Activated CD8-positive, alpha-beta memory T cell treated with anti-CD3 and anti-CD28 coated beads, Interleukin-2, amount 50 U/mL, for 1 hour (primary cell): ENCODE measurements at regions not wholly inside any gene's neighbourhood (a gene's known extent, or its start where the extent isn't known, plus 50 kb on each side); places are given as distances from the start of the nearest gene placed in this dataset.

Experiments used
- DNase-seq: peaks from one replicate; pipeline ENCODE4 v3.0.0-alpha.2; 2020; ENCODE audit errors: extremely low read depth

DNA sequence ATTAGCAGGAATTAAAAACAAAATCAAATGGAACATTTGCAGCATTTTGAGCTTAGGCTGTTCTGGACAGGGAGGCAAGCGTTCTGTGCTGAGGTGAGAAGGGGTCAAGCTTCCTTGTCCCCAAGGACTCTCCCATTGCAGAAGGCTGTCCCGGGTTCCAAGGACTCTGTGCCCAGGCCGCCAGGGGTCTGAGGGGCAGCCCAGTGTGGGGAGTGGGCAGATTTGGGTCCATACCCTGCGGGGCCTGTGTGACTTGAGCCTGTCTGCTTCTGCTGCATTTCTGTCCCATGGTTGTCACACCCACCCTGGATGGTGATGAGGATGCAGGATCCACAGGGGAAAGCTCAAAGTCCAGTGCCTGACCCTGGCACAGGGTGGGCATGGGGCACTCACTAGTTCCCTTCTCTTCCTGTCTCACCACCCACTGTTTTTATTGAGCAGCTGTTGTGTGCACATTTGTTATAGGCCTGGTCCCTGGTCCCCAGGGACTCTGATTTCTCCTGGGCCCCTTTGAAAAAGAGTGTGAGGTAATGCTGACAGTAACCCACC, 211.4 kb upstream of the HS6ST1 start:
- no peak for DNase-seq

DNA sequence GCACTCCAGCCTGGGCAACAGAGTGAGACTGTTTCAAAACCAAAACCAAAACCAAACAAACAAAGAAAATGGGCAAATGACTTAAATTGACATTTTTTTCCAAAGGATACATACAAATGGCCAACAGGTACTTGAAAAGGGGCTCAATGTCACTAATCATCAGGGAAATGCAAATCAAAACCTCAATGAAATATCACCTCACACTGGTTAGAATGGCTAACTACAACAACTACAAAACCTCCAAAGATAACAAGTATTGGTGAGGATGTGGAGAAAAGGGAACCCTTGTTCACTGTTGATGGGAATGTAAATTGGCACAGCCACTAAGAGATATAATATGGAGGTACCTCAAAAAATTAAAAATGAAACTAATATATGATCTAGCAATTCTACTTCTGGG, 213.2 kb upstream of the HS6ST1 start:
- no peak for DNase-seq

DNA sequence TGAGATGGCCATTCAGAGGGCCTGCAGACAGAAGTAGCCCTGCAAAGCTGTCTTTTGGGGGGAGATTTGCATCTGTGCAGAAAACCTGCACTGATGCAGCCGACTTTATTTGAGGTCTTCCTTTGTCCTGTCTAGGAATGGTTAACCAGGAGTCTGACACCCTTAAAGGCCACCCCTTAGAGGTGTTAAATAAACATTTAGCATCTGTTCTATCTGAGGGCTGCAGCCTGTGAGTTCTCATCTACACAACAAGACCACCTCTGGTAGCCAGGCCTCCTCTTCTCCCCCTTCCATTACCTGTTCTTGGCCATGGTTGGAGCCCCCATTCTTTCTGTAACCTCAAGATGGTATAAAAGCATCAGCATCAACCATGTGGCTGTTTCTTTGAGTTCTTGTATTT, 214.4 kb upstream of the HS6ST1 start:
- DNase-seq, result no peak

DNA sequence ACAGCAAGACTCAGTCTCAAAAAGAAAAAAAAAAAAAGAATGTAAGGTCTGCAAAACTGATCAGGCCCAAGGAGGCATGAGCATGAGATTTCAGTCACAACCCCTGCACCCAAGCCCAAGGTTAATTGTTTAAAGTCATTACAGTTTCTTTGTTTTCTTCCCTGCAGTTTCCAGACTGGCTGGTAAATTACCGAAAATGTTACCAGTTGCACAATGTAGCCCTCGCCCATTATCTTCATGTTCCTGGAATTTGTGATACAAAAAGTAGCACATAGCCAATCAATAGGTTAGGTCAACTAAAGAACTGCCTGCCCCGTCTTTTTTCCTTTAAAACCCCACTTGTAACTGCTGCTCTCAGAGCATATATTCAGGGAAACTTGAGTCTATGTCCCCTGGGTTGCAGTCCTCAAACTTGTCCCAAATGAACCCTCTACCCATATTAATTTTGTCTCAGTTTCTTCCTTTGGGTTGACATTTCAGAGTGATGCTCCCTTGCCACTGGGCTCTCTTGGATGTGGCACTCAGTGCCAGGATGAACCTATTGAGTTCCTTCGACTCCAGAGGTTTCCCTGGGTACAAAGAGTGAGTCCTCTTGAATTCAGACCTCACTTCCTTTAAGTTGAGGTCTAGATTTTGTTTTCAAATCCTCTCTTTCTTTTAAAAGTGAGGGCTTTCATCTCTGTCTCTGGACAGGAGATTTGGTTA, 216.2 kb upstream of the HS6ST1 start:
- DNase-seq, result no peak

DNA sequence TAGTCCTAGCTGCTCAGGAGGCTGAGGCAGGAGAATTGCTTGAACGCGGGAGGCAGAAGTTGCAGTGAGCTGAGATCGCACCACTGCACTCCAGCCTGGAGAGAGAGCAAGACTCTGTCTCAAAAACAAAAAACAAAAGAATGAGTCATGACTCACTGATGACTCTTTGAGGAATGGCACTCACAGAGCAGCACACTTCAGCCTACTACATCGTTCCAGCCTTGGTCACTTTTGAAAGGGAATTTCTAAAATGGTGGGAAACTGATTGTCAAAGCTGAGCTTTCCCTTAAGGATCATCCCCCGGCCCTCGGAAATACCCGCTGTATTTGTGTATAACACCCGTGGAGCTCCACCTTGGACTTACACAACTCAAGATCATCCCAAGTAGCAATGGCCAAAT, 217.3 kb upstream of the HS6ST1 start:
- no peak for DNase-seq

DNA sequence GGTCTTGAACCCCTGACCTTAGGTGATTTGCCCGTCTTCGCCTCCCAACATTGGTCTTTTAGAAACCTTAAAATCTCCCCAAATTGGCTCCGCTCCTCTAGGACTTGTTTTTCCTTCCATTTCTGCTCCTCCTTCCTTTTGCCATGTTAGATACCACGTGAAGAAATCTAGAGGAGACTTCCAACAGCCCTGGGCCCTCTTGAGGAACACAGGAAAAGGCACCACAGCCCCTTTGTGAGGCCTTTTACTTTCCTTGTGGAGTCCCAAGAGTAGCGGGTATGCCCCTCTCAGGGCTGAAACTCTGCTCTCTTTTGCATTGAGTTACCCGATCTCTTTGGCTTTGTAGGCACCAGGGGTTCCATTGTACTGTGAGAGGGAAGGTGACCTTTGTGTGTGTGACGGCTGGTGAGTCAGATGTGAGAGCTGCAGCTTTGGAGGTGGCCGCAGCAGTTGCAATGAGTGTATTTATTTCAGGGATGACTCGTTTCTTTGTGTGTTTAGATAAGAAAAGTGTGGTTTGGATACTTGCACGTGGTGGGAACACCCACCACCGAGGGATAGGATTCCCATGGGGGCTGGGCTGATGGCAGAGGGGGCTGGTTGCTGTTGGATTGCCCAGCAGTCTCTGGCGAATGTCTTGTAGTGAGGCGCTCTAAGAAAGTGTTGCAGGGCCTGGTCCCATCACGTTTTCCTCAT, 218.4 kb upstream of the HS6ST1 start:
- DNase-seq, result no peak

DNA sequence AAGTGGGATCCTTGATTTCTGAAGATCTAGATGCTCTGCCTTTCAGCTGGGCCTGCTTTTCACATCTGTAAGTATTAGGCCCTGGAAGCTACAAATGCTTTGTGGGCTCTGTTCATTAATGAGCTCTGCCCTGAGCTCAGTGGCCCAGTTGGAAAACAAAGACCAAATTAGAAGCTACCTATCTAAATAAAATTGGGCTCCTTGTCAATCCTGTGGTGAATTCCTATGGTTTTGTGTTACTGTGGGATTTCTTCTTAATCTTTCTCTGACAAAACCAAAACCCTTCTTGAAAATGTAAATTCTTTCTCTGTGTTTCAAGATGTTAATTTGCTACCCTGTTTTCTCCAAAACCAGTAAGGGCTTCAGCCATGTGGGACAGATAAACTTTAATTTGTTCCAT, 219.0 kb upstream of the HS6ST1 start:
- no peak for DNase-seq

DNA sequence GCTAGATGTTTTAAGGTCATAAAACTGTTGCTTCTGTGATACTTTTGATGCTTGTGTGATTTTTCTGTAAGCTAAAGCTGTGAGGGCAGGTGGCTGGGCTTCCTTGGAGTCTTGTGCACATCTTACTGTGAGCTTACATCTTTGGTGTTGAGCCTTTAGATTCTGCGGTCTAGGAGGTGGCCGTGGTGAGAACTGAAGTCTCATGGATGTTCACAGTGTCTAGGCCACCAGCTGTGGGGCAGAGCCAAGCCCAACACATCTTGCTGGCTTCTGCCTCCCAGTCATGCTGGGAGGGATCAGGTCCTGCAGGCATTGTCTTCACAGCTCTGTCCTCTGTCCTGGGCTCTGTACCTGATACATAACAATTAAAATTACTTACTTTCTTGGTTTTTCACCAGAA, 219.7 kb upstream of the HS6ST1 start:
- DNase-seq, result no peak

DNA sequence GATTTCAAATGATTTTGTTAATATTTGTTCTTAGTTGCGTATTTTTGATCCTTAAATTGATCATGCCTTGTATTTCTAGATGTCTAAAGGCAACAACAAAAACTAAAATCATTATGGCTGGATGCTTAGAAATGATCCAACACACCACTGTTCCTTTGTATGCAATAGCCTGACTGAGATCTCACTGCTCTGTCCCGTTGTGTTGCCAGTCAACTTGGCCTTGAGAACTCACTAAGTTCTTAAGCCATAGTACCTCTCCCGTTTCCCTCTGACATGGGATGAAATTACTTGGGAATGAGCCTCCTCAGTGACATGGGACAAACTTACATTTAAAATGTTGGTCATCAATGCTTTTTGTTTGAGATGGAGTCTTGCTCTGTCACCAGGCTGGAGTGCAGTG, 222.0 kb upstream of the HS6ST1 start:
- no peak for DNase-seq

DNA sequence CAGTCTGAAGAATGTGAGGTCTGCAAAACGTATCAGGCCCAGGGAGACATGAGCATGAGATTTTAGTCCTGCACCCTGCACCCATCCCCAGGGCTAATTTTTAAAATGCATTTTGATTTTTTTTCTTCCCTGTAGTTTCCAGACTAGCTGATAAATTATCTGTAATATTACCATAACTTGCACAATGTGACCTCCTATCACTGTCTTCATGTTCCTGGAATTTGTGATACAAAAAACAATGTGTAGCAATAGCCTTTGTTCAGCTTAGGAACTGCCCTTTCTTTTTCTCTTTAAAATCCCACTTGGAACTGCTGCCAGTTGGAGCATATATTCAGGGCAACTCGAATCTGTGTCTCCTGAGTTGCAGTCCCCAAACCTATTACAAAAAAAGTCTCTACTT, 222.8 kb upstream of the HS6ST1 start:
- DNase-seq, result no peak

DNA sequence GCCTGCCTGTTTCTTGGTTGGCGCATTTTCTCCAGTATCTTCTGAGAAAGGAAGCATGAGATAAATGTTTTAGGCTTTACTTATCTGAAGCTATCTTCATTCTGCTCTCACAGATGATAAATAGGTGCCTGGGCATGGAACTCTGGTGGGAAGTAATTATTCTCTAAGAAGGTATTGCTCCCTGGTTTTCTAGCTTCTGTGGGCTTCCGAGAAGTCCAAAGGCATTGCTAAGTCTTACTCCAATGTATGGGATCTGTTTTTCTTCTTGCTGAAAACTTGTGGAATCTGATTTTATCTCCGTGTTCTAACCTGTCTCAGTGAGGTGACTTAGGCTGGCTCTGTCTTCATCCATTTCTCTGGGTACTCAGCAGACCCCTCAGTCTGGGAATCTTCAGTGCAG, 224.4 kb upstream of the HS6ST1 start:
- no peak for DNase-seq

DNA sequence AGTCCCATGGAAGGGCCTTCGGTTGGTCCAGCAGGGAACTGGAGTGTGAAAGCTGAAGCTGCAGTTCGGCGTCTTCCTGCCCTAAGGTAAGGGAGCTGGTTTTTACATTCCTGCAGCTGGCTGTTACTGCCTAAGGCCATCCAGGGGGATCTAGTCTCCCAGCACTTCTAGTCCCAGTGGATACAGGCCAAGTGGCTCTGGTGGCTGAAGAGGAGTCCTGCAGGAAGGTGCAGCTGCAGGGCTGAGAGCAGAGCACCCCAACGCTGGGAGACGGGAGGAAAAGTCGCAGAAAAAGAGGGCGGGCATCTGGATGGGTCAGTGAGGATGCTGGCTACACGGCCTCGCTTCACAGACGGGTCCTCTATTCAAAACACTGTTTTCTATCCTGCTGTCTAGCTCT, 225.0 kb upstream of the HS6ST1 start:
- DNase-seq, result no peak

DNA sequence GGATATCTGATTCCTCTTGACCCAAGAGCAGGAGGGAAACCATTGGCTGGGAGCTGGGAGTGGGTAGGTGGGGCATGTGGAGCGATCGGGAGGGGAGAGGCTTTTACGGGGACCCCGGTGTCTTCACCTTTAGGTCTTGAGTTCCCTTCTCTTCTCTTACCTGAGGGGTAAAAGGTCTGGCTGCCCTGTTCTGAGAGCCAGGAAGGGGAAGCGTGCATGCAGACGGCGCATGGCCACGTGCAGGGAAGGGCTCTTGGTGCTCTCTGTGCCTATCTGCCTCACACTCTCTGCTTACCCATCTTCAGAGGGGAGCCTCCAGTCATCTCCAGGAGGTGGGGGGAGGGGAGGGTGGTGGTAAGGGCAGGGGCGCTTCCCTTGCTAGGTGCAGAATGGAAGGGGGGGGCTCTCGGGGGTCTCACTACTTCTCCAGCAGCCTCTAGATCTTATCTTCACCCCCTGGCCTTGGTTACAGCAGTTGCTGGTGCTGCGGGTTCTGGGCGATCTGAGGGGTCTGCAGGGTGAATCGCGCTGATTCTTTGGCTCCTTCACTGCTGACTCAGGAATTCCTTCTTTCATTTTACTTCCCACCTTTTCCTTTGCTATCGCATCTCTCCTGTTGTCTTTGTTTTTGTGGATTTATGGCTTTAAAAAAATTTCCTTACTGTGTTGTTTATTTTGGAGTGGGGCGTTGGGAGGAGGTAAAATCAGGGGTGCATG, 225.8 kb upstream of the HS6ST1 start:
- DNase-seq, result no peak

DNA sequence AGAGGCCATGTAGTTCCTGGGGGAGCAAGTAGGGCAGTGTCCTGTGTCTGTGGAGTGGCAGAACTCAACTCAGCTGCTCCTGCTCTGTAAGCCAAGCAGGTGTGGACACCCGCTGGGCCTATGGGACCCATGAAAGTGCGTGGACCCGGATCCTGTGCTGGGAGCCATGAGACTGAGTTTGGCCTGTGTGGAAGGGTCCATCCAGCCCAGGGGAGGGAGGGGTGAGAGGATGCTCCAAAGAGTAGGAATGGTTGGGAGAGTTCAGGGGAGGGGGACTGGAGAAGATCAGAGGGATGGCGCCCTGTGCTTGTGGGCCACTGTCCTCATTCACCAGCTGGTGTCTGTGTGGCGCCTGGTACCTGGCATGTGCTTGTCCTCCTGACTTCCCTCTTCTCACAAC, 226.4 kb upstream of the HS6ST1 start:
- no peak for DNase-seq

DNA sequence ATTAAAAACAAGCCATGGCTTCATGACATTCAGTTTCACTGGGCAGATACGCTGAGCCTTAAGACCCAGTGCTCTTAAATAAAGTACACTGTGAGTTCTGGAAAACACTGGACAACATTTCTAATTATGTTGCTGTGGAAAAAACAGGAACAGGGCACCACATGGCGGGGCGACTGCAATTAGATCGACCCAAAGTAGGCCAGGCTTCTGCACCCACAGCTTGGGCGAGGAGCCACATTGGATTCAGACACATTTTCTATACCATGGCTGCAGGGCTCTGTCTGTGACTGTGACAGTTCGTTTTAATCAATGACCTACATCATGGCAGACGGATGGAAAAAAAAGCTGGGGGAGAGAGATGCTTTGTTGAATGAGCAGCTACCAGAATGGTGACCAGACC, 227.2 kb upstream of the HS6ST1 start:
- no peak for DNase-seq

DNA sequence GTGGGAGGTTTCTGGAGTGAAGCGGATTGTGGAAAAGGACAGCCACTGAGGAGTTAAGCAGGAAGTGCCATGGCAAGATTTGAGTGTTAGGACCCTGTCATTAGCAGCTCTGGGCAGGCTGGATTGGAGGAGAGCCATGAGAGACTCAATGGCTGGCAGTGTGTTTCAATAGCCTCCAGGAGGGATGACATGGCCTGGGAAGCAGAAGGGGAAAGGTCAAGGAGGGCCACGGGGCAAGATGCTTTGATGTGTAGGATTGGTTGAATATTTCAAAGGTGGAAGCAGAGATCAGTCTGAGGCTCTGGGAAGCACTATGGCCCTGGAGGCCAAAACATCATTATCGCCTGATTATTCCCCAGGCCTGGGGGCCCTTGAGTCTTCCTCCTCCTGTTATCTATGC, 229.0 kb upstream of the HS6ST1 start:
- DNase-seq, result no peak

DNA sequence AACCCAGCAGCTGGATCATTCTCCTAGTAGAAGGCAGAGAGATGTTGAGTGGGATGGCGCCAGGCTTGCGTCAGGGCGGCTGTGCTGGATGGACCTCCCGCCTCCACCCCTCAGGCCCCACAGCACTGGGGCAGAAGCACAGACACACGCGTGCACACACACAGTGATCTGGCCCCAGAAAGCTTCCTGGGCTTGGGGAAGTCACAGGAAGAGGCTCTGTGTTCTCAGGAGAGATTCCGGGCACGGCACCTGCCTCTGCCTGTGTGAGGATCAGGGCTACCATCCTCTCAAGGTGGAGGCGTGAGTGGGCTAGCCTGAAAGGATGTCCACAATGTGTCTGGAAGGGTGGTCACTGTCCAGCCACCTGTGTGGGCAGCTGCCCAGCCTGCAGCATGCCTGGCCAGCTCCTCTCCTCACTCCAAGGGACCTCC, 229.8 kb upstream of the HS6ST1 start:
- DNase-seq, result no peak

DNA sequence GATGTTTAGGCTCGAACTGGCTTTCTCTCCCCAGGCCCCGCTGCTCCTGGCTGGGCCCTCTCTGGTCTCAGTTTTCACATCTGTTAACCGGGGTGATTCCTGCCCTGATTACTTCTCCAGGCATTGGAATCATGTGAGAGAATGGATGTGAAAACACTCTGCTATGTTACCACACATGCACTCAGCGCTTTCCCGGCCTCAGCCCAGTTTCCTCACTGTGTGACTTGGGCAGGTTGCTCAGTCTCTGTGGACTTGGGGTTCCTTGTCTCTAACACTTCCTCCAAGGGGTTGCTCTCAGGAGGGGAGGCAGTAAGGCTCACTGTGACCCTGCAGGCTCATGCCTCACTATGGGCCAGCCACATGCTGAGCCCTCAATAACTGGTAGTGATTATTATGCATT, 230.4 kb upstream of the HS6ST1 start:
- DNase-seq, result no peak

DNA sequence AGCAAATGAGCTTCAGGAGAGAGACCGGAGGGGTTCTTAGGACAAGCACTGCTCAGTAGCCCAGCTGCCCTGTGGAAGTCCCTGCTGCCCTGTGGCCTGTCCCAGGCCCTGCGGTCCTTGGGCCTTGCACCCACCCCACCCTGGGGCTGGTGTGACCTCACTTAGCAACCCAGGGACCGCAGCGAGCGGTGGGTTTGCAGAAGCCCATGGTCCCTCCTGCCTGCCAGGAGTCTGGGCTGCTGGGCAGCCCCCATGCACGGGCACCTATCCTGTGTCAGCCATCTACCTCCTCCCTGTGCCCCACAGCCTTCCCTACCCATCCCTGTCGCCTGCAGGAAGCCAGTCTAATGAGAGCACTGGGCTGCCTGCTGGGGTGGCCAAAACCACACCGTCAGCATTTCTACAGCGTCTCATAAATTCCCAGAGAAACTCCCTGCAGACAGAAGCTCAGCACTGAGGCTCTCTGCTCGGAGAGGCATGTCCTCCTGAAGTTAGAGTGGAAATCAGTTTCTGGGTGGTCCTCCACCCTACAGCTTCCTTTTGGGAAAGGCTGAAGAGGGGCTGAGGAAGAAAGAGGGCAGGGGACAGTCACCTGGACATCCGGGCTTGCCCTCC, 231.1 kb upstream of the HS6ST1 start:
- DNase-seq, result no peak

DNA sequence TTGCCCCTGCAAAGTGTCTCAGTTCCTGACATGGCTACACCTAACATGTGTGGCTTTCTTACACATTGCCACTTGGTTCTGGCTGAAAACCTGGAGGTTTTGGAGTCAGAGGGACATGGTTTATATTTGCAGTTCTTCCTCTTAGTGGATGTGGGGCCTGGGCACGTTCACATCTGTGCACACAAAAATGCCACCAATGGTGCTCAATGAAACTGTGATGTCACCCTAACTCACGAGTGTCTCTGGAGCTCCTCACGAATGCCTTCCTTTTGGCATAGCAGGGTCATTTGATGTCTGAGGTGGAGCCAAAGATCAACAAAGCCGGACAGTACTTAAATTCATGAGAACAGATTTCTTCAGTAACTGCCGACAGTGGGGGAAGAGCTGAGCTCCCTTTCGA, 231.7 kb upstream of the HS6ST1 start:
- no peak for DNase-seq

DNA sequence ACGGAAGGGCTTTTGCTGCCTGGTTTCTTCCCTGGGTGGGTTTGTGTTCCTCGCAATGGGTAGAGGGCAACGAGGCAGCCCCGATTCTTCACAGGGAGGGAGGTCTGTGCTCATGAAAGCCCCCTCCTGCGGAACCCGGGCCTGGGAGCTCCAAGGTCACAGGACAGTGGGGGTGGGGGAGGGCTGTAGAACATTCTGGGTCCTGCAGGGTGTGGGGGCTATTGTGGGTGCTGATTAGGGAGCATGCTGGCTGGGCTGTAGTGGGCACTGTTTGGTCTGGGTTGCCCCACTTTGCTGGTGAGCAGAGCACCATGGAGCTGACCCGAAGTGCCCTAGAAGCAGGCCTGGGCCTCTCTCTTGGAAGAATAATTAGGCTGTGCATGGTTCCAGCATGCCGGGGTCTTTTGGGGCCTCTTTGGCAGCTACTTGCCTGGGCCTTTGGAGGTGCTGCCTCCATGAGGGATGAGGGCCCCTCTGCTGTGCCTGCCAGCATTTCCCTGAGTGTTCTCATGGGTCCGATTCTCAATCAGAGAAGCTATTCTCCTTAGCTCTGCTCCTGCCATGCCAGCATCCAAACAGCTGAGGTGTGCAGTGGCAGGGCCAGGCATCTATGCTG, 232.2 kb upstream of the HS6ST1 start:
- no peak for DNase-seq

DNA sequence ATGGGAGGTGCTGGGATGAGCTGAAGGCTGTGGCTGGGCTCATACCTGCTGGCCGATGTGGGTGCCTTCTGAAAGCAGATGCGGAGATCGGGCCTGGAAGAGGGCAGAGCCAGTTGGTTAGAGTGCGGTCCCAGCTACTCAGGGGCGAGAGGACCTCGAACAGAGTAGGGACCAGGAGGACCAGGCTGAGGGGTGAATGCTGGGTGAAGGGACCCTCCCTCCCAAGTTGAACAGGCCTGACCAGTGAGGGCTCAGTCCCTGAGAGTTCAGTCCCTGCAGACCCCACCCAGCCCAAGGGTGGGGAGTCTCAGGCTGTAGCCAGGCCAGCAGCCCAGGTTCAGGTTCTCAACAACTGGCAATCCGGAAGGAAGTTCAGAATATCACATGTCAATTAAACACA, 232.8 kb upstream of the HS6ST1 start:
- DNase-seq, result no peak
